GM21529 (cell line): ENCODE measurements at regions not wholly inside any gene's neighbourhood (a gene's known extent, or its start where the extent isn't known, plus 50 kb on each side); places are given as distances from the start of the nearest gene placed in this dataset.

Experiments
- ATAC-seq: cut with Tn5 transposase; IDR thresholded peaks from one replicate; pipeline ENCODE4 v1.9.1; 2021; ENCODE audit not compliant: unreplicated experiment

DNA sequence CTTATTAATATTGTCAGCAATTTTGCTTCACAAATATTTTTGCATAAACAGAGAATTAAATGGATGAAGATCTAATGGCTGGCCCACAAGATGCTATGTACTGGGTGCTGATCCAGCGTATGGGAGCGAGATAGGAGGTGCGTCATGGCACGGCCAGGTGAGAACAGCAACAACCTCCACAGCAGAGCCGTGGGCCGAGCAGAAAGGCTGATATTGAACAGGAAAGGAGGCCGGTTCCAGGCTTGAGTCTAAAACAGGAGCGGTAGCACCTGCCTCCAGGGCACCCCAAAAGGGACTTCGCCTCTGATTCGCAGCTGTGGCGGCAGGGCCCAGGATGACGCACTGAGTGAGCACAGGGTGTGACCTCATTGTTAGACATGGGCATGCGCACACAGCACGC lies 1502.1 kb downstream of the TBC1D22A start:
- ATAC-seq: no peak

DNA sequence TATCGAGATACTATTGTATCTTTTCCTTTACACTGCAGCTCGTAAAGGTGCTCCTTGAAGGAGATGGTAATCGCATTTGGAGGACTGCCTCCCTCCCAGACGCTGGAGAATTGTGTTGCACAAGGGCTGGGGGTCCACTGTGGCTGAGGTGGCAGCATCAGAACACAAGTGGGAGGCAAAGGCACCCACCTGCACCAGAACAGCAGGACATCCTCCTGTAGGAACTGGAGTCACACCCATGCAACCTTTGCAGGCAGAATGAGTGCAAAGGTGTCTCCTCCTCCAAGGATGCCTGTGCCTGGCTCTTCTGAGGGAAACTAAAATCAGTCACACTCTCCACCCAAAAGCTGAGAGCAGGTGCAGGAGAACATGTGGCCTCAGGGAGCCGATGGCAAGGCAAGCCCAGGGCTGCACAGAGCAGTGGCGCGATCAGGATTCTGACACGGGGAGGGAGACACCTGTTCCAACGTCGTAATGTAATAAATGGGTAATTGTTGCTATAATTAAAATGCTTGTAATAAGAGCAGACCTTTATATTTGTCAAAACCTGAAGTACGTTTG lies 1501.4 kb downstream of the TBC1D22A start:
- no peak for ATAC-seq

DNA sequence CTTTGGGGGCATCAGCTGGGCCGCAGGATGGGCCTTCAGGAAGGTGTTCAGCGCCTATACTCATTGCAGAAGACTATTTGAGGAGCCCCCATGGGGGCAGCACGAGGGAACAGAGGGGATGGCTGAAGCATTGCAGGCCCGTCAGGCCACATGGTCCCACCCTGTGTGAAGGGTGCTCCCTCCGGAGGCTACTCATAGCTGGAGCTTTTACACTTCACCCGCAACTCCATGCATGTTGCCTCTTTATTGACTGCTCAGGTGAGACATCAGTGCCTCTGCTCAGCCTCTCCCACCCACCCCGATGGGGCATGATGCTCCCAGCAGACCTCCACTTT lies 1500.9 kb downstream of the TBC1D22A start:
- ATAC-seq: no peak

DNA sequence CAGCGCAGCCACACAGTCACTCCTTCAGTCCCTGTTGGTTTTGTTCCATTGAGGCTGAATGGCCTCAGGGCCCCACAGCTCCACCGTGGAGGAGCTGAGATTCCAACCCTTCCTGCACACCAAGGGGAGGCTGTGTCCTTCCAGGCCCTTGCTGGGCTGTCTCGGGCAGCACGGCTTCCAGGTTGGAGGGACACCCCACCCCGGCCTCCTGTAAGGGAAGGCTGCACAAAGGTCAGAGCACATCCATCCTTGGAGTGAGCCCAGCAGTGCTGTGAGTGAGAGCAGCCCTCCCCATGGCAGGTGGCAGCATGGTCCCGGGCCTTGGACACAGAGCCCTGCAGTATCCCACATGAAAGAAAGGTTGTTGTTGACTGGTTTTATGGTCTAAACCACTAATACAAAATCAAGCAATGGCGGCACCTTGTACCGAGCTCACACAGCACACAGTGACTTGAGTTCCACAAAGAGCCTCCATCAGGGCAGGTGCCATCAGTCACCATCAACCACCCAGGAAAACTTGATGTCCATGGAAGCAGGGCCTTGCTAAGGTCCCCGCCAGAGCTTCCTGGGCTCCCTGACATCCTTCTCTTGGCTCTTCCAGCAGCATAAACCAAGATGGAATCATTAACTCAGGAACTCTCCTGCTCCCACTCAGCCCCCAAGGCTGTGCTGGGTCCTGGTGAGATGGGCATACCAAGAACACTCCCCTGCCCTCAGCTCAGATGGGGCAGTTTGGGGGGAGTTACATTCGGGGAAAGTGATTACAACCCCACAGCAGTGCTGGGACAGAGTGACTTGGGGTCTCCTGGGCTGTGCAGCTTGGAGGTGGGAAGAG lies 1500.4 kb downstream of the TBC1D22A start:
- ATAC-seq: no peak

DNA sequence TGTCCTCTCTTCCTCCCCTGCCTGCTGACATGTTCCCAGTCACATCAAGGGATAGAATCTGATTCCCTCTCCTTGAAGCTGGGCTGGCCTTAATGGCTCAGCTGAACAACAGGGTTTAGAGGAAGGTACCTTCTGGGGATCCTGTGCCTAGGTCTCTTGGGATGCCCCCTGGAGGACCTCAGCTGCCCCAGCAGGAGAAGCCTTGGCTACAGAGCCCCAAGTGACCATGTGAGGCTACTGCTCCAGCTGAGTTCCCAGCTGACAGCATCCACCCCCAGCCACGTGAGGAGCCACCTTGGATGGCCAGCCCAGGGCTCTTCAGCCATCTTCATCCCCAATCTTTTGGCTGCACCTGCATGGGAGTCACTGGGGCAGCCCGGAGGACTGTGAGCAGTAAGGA lies 1499.3 kb downstream of the TBC1D22A start:
- ATAC-seq: no peak

DNA sequence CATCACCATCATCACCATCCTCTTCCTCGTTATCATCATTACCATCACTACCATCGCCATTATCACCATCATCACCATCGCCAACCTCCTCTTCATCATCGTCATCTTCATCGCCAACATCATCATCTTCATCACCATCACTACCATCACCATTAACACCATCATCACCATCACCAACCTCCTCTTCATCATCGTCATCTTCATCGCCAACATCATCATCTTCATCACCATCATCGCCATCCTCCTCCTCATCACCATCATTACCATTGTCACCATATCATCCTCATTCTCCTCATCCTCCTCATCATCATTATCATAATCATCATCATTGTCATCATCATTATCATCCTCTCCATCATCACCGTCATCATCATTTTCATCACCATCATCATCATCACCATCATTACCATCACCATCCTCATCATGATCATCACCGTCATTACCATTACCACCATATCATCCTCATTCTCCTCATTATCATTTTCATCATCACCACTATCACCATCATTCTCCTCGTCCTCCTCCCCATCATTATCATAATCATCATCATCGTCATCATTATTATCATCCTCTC lies 1498.7 kb downstream of the TBC1D22A start:
- ATAC-seq: no peak

DNA sequence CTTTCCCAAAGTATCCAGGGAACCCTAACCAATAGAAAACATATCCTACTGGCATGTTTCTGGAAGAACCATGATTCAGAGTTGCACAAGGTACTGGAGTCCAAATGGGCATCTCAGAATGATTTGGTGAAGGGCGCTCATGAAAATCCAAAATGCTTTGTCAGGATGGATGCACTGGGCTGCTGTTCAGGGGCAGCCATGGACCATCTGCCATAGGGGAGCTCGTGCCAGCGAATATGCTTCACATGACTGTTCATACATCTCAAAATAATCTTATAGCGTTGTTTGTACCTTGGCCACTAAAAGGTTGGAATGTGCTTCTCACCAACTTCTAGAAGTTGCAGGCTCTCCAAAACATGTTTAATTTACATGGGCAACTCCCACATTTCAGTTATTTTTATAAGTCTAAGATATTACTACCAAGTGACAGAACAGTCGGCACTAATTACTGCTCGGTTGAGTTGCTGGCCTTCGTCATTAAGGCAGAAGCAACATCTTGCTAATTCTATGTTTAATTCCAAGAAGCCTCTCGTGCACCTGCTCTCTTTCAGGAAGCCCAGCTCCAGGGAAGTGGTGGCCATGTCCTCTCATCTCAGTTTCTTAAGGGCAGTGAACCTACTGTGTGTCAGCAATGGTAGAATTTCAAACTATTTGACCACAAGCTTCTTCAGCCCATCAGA lies 1497.7 kb downstream of the TBC1D22A start:
- no peak for ATAC-seq

DNA sequence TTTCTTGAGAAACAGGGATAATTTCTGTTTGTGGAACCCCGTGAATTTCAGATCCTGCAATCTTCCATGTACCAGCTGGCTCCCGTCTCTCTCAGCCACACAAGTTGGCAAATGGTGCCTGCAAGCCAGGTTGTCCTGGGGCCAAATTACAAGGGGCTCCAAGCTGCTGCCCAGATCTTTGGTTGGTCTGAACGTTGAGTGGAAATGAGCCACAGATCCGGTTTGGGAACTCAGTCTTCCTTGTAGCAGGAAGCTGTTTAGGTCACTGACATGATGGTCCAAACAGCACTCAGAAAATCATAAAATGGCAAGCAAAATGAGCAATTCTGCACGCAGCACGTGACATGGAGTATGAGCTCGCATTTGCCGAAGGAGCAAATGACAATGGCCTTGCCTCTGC lies 1496.4 kb downstream of the TBC1D22A start:
- ATAC-seq: no peak

DNA sequence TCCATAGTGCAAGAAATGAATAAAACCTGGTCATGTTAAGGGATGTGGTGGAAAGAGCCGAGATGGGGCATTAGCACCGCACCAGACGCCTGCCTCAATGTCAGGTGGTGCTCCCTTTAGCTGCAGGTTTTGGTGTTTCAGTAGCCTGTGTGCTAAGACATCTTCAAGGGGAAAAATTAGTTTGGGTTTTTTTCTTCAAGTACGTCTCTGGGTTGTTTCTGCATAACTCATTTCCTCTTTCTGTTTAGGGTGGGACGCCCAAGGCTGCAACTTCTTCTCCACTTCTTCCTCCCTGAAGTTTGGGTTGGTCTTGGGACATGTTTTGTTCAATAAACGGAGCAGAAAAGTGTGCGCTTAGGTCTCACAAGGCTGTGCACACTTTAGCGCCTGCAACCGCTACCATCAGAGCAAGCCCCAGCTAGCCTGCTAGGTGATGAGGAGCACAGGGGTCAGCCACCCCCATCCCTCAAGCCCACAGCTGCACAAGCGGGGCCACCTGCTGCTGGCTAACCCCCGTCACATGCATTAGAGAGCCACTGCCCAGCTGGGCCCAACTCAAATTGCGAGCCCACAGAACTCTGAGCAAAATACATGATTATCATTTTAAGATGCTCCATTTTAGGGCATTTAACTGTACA lies 1495.7 kb downstream of the TBC1D22A start:
- ATAC-seq: no peak

DNA sequence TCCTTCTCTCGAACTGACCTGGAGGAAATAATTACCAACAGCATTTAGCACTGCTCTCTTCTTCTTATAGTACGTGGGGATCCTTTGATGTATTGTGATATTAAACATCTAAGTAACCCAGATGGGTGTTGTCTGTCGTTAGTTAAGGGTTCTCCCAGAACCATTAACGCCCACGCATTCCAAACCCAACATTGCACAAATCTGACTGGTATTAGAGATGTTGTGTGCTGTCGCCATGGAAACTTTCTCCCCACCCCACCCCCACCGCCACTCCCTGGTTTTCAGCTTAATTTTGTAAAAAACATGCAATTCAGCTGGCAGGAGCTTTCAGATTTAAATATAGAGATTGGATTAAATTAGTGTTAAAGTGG lies 1495.2 kb downstream of the TBC1D22A start:
- ATAC-seq: no peak

DNA sequence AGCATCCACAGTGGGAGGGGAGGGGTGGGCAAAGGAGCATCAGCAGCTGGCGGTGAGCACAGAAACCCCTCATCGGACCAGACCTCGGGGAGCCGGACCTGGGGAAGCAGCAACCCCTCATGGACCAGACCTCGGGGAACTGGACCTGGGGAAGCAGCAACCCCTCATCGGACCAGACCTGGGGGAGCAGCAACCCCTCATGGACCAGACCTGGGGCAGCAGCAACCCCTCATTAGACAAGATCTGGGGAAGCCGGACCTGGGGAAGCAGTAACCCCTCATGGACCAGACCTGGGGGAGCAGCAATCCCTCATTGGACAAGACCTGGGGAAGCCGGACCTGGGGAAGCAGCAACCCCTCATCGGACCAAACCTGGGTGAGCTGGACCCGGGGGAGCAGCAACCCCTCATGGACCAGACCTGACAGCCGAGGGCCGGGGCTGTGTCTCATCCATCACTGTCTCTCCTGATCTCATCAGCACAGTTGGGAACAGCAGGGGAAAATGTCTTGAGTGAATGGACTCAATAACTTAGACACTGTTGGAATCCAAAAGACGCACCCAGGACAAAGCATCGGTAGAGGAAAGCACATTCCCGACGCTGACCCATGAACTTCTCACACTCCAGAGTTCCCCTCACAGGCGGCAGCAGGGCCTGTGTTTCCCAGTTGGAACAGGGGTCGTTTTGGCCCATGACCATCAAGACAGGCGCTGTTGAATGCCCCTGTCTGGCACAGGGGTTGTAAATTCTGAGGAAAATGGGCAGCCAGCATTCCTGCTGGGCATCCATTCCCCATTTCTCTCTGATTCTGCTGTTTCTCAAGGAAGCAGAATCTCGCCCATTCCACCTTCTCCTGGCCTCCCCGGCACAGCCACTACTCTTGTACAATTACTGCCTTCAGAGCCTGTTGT lies 1494.6 kb downstream of the TBC1D22A start:
- no peak for ATAC-seq

DNA sequence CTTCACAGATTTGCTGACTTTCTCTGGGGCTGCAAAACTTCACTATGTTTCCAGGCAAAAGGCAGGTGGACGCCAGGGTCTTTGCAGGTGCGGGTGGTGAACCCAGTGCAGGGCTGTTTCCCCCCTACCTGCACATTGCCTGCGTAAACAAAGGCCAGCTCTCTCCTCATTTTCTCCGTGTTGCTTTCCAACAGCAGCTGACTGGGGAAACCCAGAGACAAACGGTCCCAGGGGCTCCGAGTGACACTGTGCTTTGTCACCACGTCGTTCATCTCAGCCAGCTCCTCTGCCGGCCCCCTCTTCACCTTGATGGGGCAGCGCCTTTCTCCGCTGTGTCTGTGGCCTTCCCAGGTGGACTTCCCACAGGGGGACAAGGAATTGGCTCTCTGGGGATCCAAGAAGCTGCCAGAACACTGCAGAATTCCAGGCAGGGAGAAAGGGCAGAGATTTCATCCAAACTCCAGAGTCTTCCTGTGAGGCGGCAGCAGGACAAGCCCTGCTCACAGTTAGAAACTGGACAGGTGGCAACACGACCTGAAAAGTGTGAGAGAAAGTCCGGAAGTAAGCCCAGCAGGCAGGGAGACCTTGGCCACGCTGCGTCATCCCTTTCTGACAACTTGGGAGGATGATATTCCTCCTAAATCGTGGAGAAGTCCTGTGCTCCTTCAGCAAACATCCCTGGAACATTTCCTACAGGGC lies 1493.7 kb downstream of the TBC1D22A start:
- ATAC-seq: no peak

DNA sequence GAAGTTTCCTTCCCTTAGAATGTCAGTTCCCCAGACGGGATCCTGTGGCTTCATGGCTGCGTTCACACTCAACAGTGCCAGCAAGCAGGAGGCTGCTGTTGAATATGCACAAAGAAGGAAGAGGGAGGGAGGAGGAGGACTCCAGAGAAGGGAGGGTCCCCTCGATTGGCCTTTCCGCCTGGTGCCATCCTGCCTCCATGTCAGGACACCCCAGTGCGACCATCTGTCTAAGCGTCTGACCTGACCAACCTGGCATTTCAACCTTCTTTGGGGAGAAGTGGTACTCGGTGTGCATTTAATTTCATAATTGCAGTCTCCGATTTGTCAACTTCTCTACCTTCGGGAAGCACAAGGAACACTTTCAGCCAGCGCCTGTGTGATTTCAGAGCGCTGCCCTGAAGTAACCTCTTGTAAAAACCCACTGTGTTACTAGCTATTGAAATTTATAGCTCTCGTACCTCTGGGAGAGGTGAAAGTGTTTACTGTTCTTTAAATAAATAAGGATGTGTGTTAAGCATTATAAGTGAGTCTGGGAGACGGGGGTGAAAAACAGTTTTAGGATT lies 1491.9 kb downstream of the TBC1D22A start:
- ATAC-seq: no peak

DNA sequence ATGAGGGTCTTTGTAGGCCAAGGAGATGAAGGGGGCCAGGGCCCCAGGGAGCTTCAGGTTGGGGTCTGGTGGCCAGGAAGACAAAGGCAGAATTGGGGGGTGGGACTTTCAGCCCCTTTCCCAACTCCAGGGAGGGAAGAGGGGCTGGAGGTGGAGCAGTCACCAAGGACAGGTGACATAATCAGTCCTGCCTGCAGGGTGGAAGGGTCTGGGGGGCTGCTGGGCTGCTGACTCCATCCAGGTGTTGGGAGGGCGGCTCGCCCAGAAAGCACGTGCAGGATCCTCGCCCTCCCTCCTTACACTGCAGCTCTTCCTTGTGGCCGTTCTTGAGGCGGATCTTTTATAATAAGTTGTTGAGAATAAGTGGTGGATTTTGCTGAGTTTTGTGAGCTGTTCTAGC lies 1491.1 kb downstream of the TBC1D22A start:
- no peak for ATAC-seq

DNA sequence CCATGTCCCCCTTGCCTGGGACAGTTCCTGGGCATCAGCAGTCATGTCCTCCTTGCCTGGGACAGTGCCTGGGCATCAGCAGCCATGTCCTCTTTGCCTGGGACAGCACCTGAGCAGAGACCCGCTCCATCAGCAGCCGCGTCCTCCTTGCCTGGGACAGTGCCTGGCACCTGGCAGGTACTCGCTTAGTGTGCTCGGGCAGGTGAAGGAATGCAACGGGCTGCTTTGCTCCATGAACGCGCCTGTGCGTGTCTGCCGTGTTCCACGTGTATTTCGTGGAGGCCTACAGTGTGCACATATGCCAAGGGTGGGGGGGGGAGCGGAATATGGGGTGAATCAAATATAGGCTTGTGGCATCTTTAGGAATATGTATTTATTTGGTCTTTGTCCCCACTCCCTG lies 1490.7 kb downstream of the TBC1D22A start:
- ATAC-seq: no peak

DNA sequence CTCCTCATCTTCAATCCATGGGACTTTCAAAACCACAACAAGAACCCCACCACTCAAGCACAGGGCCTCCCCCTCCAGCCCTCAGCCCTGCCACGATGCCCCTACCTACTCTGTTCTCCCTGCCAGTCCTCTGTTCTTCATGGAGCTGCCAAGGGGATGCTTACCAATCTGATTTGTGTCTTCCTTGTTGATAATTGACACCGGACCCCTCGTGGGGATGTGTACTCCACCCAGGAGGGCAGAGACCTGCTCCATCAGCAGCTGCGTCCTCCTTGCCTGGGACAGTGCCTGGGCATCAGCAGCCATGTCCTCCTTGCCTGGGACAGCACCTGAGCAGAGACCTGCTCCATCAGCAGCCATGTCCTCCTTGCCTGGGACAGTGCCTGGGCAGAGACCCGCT lies 1489.2 kb downstream of the TBC1D22A start:
- ATAC-seq: no peak

DNA sequence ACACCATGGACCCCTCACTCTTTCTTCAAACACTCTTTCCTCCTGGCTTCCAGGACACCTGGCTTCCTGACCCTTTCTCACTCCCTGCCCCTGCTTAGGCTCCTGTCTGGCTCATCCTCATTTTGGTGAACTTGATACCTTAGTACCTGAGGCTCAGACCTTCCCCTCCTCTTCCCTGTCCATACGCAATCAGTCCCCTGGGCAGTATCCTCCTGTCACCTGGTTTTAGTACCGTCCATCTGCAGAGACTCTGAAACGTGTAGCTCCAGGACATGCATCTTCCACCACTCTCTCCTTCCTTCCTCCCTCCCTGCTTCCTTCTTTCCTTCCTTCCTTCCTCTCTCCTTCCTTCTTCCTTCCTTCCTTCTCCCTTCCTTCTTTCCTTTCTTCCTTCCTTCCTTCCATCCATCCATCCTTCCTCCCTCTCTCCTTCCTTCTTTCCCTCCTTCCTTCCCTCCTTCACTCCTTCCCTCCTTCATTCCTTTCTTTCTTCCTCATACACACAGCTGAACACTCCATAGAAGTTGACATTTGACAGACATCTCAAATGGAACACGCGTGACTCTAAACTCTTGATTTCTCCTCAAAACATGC lies 1488.6 kb downstream of the TBC1D22A start:
- ATAC-seq: no peak

DNA sequence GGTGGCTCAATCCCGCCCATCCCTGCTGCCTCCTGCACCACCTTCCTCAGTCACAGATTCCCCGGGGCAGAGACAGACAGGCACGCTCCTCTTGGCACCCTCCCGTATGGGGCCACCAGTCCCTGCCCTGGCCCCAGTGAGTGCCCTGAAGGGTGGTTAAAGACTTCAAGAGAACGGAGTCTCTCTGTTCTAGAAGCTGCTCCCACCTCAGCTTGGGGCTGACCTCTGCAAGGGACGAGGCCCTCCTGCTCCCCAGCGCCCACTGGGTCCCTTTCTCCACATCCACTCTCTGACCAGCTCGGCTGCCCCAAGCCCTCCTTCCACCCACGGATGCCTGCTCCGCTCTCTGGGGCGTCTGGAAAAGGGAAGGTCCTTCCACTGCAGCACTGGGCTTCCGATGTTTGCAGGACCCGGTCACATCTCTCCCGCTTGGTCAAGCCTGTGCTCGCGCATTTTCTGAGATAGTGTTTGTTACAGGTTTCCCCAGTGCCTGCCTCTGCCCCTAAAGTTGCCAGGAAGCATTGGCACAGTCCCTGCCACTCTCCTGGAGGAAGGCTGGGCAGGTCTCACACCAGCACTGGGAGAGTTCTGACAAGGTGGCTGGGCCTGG lies 1487.9 kb downstream of the TBC1D22A start:
- ATAC-seq: no peak

DNA sequence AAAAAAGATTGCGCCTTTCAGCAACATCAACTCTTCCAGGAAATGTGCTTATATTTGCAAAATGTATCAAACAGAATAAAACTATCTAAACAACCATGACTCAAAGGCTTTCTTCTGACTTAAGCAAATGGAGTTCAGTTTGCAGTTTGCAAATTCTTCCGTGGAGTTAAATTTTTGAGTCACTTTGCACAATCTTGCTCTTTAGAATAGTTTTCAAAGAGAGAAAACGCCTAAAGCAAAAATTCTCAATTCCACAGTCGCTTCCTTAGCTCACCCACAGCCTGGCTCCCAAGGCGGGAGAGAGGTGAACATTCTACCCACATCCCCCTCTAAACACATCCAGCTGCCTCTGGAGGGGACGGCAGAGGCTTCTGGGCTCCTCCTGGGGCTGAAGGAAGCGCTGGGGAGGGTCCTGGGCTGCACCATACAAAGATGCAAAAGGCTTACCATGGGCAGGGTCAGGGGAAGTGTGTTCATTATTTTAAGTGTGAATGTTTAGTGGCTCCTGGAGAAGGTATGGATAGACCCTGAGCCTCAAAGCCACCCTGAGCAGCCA lies 1487.3 kb downstream of the TBC1D22A start:
- no peak for ATAC-seq
